Liver (tissue), 8 donors: ENCODE measurements at regions not wholly inside any gene's neighbourhood (a gene's known extent, or its start where the extent isn't known, plus 50 kb on each side); places are given as distances from the start of the nearest gene placed in this dataset.

Source experiments
- DNase-seq: peaks from one replicate; pipeline ENCODE4 v3.0.0-alpha.2; 2017; ENCODE audit warnings: low spot score
- H3K27ac ChIP-seq, 2 donors: one replicate each; pipeline ENCODE4 v1.7.0; 2013; ENCODE audit warnings: inconsistent platforms in 2 of 2, low read length in 2 of 2, control low read depth in 1 of 2, low read depth in 1 of 2, mild to moderate bottlenecking in 1 of 2
- H3K27me3 ChIP-seq, 4 donors: one replicate each; pipeline versions ENCODE4 v1.6.1 to v1.7.0; 2013; ENCODE audit warnings: low read length in 3 of 4, inconsistent platforms in 1 of 4, mild to moderate bottlenecking in 1 of 4, moderate library complexity in 1 of 4; ENCODE audit not compliant: control insufficient read depth in 4 of 4, insufficient read depth in 4 of 4
- H3K36me3 ChIP-seq, 4 donors: one replicate each; pipeline versions ENCODE4 v1.6.1 to v1.7.0; 2013; ENCODE audit warnings: low read length in 3 of 4, mild to moderate bottlenecking in 3 of 4, low read depth in 1 of 4, moderate library complexity in 1 of 4; ENCODE audit not compliant: control insufficient read depth in 4 of 4, insufficient read depth in 3 of 4
- H3K4me1 ChIP-seq, 4 donors: one replicate each; pipeline versions ENCODE4 v1.6.1 to v1.7.0; 2013; ENCODE audit warnings: low read length in 3 of 4, mild to moderate bottlenecking in 3 of 4, moderate library complexity in 1 of 4; ENCODE audit not compliant: control insufficient read depth in 4 of 4, insufficient read depth in 4 of 4
- H3K4me3 ChIP-seq, 3 donors: one replicate each; pipeline versions ENCODE4 v1.6.1 to v1.7.0; 2013; ENCODE audit warnings: low read length in 3 of 3, control low read depth in 1 of 3, low read depth in 1 of 3, mild to moderate bottlenecking in 1 of 3
- H3K9ac ChIP-seq, 2 donors: one replicate each; pipeline ENCODE4 v1.7.0; 2013; ENCODE audit warnings: low read length in 2 of 2, mild to moderate bottlenecking in 2 of 2, moderate library complexity in 2 of 2, control low read depth in 1 of 2, low read depth in 1 of 2
- H3K9me3 ChIP-seq, 4 donors: one replicate each; pipeline versions ENCODE4 v1.6.1 to v1.7.0; 2013; ENCODE audit warnings: low read length in 3 of 4; ENCODE audit not compliant: control insufficient read depth in 4 of 4
- CTCF ChIP-seq: fragments of 150-350 bp; IDR thresholded peaks from 2 replicates; pipeline ENCODE4 v1.5.1; 2017; ENCODE audit warnings: improper control_type of control experiment, low read depth, low read length; ENCODE audit not compliant: missing input control
- EGR1 ChIP-seq, 2 donors: IDR thresholded peaks; 2 replicates each; pipeline ENCODE4 v1.6.1; 2016 to 2018; ENCODE audit warnings: antibody characterized with exemption in 2 of 2, low read depth in 2 of 2
- FOXA1 ChIP-seq: IDR thresholded peaks from 2 replicates; pipeline ENCODE4 v1.6.1; 2016; ENCODE audit warnings: antibody characterized with exemption
- FOXA2 ChIP-seq: IDR thresholded peaks from 2 replicates; pipeline ENCODE4 v1.6.1; 2016; ENCODE audit warnings: antibody characterized with exemption
- GABPA ChIP-seq, 2 donors: IDR thresholded peaks in 1 of 2; conservative IDR thresholded peaks in 1 of 2; 2 replicates each; pipeline ENCODE4 v1.6.1; 2016; ENCODE audit warnings: antibody characterized with exemption in 2 of 2, mild to moderate bottlenecking in 1 of 2, moderate library complexity in 1 of 2
- HNF4A ChIP-seq, 2 donors: conservative IDR thresholded peaks; 2 replicates each; pipeline ENCODE4 v1.6.1; 2016; ENCODE audit warnings: antibody characterized with exemption in 2 of 2, mild to moderate bottlenecking in 2 of 2
- HNF4G ChIP-seq: IDR thresholded peaks from 2 replicates; pipeline ENCODE4 v1.6.1; 2016; ENCODE audit warnings: antibody characterized with exemption
- JUND ChIP-seq, 2 donors: IDR thresholded peaks; 2 replicates each; pipeline ENCODE4 v1.6.1; 2016; ENCODE audit warnings: antibody characterized with exemption in 2 of 2
- MAX ChIP-seq: IDR thresholded peaks from 2 replicates; pipeline ENCODE4 v1.6.1; 2016; ENCODE audit warnings: antibody characterized with exemption
- NR2F2 ChIP-seq: IDR thresholded peaks from 2 replicates; pipeline ENCODE4 v1.6.1; 2016; ENCODE audit warnings: antibody characterized with exemption
- RAD21 ChIP-seq, 2 donors: IDR thresholded peaks; 2 replicates each; pipeline ENCODE4 v1.6.1; 2016; ENCODE audit warnings: antibody characterized with exemption in 2 of 2, mild to moderate bottlenecking in 2 of 2
- REST ChIP-seq: IDR thresholded peaks from 2 replicates; pipeline ENCODE4 v1.6.1; 2016; ENCODE audit warnings: antibody characterized with exemption, mild to moderate bottlenecking
- RXRA ChIP-seq, 2 donors: IDR thresholded peaks; 2 replicates each; pipeline ENCODE4 v1.6.1; 2017 to 2018; ENCODE audit warnings: antibody characterized with exemption in 2 of 2, mild to moderate bottlenecking in 1 of 2
- SP1 ChIP-seq: IDR thresholded peaks from 2 replicates; pipeline ENCODE4 v1.6.1; 2018; ENCODE audit warnings: antibody characterized with exemption, mild to moderate bottlenecking
- TAF1 ChIP-seq: conservative IDR thresholded peaks from 2 replicates; pipeline ENCODE4 v1.6.1; 2016; ENCODE audit warnings: antibody characterized with exemption, mild to moderate bottlenecking
- YY1 ChIP-seq: IDR thresholded peaks from 2 replicates; pipeline ENCODE4 v1.6.1; 2016; ENCODE audit warnings: antibody characterized with exemption, mild to moderate bottlenecking
- ZBTB33 ChIP-seq: IDR thresholded peaks from 2 replicates; pipeline ENCODE4 v1.6.1; 2016; ENCODE audit warnings: antibody characterized with exemption
- WGBS: extraction: QIAGEN DNeasy Blood & Tissue Kit; methylation state at CpG from one replicate; pipeline ENCODE4 v1.1.7; 2013; 5-methylcytosine and 5-hydroxymethylcytosine counted together
- TF ChIP-seq, protein P1 (sequence below): IDR thresholded peaks from 2 replicates; pipeline ENCODE4 v1.6.1; 2016; ENCODE audit warnings: antibody characterized with exemption
- donor health status: healthy.
- donor health status: healthy.
- donor health status: healthy.
- donor health status: healthy.
- donor health status: healthy.

DNA sequence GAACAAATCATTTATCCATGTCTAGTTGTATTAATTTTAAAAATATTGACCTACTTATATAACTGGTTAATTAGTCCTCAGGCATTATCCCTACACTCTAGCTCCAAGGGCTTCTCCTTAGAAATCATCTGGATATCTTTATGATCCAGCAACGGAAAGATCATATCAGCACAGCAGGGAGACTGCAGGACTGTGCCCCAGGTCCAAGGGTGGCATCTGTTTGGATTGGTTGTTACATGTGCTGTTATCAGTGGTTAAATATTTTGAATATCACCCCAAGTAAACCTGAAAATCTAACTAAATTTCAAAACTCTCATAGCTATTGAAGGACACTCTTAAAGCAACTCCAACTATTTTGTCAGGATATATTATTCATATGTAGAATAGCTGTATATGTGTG lies 556.2 kb upstream of the ZEB2 start:
- no peak overlapping the region for H3K4me3 ChIP-seq
- no peaks in the 10 kb centered on the region for H3K9me3 ChIP-seq
- H3K36me3 ChIP-seq, result no peaks in the 10 kb centered on the region
- DNase-seq, result peak; percentile 35
- TF ChIP-seq CTCF (no peak), RXRA (IDR thresholded peaks at IDR 0.05) (peak; percentile 73 to 77), SP1 (peak; percentile 93), EGR1 (IDR thresholded peaks at IDR 0.05; ENCODE audit: low read depth in 2 of 2) (peak in 1 of 2 donors; percentile 77), MAX (peak; percentile 91), HNF4G (peak; percentile 81), NR2F2 (no peak), REST (no peak), FOXA1 (no peak), RAD21 (IDR thresholded peaks at IDR 0.05) (peak; percentile 26 to 51), JUND (IDR thresholded peaks at IDR 0.05) (peak in 1 of 2 donors; percentile 80), FOXA2 (peak; percentile 38), YY1 (peak; percentile 20), GABPA (IDR thresholded peaks at IDR 0.05 in 1 of 2, conservative IDR thresholded peaks at IDR 0.05 in 1 of 2) (no peak), HNF4A (conservative IDR thresholded peaks at IDR 0.05) (peak; percentile 99 to 100), ZBTB33 (peak; percentile 56), TAF1 (no peak)
- TF ChIP-seq, protein P1, sequence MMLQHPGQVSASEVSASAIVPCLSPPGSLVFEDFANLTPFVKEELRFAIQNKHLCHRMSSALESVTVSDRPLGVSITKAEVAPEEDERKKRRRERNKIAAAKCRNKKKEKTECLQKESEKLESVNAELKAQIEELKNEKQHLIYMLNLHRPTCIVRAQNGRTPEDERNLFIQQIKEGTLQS, result no peak
- H3K27me3 ChIP-seq, result no peaks in the 10 kb centered on the region
- no peak overlapping the region for H3K27ac ChIP-seq
- H3K4me1 ChIP-seq, result peaks cover 0 to 9% (median 3%) of the 10 kb centered on the region in 4 donors
- H3K9ac ChIP-seq, result no peak overlapping the region
- WGBS, result 33% methylated on average over 1 of the region's 1 CpG
